GM08714 (cell line): ENCODE measurements at regions not wholly inside any gene's neighbourhood (a gene's known extent, or its start where the extent isn't known, plus 50 kb on each side); places are given as distances from the start of the nearest gene placed in this dataset.
"Not testable (repeated sequence)": the region's sequence is repeated elsewhere in the genome, so short reads cannot be mapped to it uniquely, and the experiment has no call there.

ENCODE experiments used
- H3K4me3 ChIP-seq: fragments of 200-500 bp; sonication (Bioruptor generic); 2 replicates; pipeline ENCODE4 v1.5.1; 2014; ENCODE audit warnings: mild to moderate bottlenecking, low read length, inconsistent platforms
- ZNF274 ChIP-seq: IDR thresholded peaks from 2 replicates; pipeline ENCODE4 v1.6.1; 2012; ENCODE audit warnings: mild to moderate bottlenecking, low read depth, low read length

- no peak overlapping the region for H3K4me3 ChIP-seq
- no peak for TF ChIP-seq ZNF274
Observed at GRCh38 chr7:130789436-130789835, 55.4 kb upstream of the KLF14 start.

GRCh38 chr7:130791746-130792145, 57.7 kb upstream of the KLF14 start:
- no peak overlapping the region for H3K4me3 ChIP-seq
- TF ChIP-seq ZNF274: no peak

- no peak for TF ChIP-seq ZNF274
- H3K4me3 ChIP-seq: no peak overlapping the region
Observed at GRCh38 chr7:130793855-130794618, 60.0 kb upstream of the KLF14 start.

GRCh38 chr7:130794619-130794922, 60.6 kb upstream of the KLF14 start:
- no peak for TF ChIP-seq ZNF274
- no peak overlapping the region for H3K4me3 ChIP-seq

GRCh38 chr7:130796425-130796824, 62.4 kb upstream of the KLF14 start:
- H3K4me3 ChIP-seq: not testable (repeated sequence)

- no peak overlapping the region for H3K4me3 ChIP-seq
- TF ChIP-seq ZNF274: no peak
Observed at GRCh38 chr7:130803127-130803526, 69.1 kb upstream of the KLF14 start.

- TF ChIP-seq ZNF274: no peak
- no peak overlapping the region for H3K4me3 ChIP-seq
Observed at GRCh38 chr7:130804220-130804619, 70.2 kb upstream of the KLF14 start.

GRCh38 chr7:130812819-130813218, 78.8 kb upstream of the KLF14 start:
- not testable (repeated sequence) for H3K4me3 ChIP-seq

- no peak overlapping the region for H3K4me3 ChIP-seq
- TF ChIP-seq ZNF274: no peak
Observed at GRCh38 chr7:130814778-130815335, 80.8 kb upstream of the KLF14 start.

- H3K4me3 ChIP-seq: no peak overlapping the region
- no peak for TF ChIP-seq ZNF274
Observed at GRCh38 chr7:130818056-130818455, 84.0 kb upstream of the KLF14 start.

GRCh38 chr7:130821864-130822263, 87.9 kb upstream of the KLF14 start:
- no peak overlapping the region for H3K4me3 ChIP-seq
- no peak for TF ChIP-seq ZNF274

- TF ChIP-seq ZNF274: no peak
- H3K4me3 ChIP-seq: no peak overlapping the region
Observed at GRCh38 chr7:130822642-130823041, 88.6 kb upstream of the KLF14 start.

- TF ChIP-seq ZNF274: no peak
- H3K4me3 ChIP-seq: no peak overlapping the region
Observed at GRCh38 chr7:130823060-130823459, 89.1 kb upstream of the KLF14 start.

GRCh38 chr7:130825819-130826218, 91.8 kb upstream of the KLF14 start:
- no peak for TF ChIP-seq ZNF274
- no peak overlapping the region for H3K4me3 ChIP-seq

- no peak for TF ChIP-seq ZNF274
- no peak overlapping the region for H3K4me3 ChIP-seq
Observed at GRCh38 chr7:130829415-130829814, 95.4 kb upstream of the KLF14 start.

GRCh38 chr7:130831322-130831721, 97.3 kb upstream of the KLF14 start:
- no peak for TF ChIP-seq ZNF274
- no peak overlapping the region for H3K4me3 ChIP-seq
